ENCODE measurements at regions not wholly inside any gene's neighbourhood (a gene's known extent, or its start where the extent isn't known, plus 50 kb on each side); places are given as distances from the start of the nearest gene placed in this dataset.
"Not testable (repeated sequence)": the region's sequence is repeated elsewhere in the genome, so short reads cannot be mapped to it uniquely, and the experiment has no call there.

- CTCF ChIA-PET: no interaction called here
- no peaks in the 10 kb centered on the region for H3K4me1 Mint-ChIP-seq
- POLR2A ChIA-PET: no interaction called here
- no peaks in the 10 kb centered on the region for H3K9me3 Mint-ChIP-seq
- intact Hi-C loops (cut with micrococcal nuclease): no loop called here
- no peak overlapping the region for H3K4me3 Mint-ChIP-seq
- H3K36me3 Mint-ChIP-seq (ENCODE audit: low read depth): no peaks in the 10 kb centered on the region
- no peaks in the 10 kb centered on the region for H3K27me3 Mint-ChIP-seq
- no peak for TF ChIP-seq CTCF (IDR thresholded peaks at IDR 0.05)
- DNase-seq: no peak
- ATAC-seq (ENCODE audit: low read depth): no peak
- no peak overlapping the region for H3K27ac Mint-ChIP-seq
Measured at GRCh38 chrX:953879-954482, 258.5 kb downstream of the CRLF2 start.

GRCh38 chrX:952816-953215, 259.6 kb downstream of the CRLF2 start:
- no peak for DNase-seq
- Mint-ChIP-seq H3K27me3 (no peaks in the 10 kb centered on the region), H3K4me3 (no peak overlapping the region), H3K27ac (no peak overlapping the region), H3K4me1 (no peaks in the 10 kb centered on the region), H3K9me3 (peaks cover 3% of the 10 kb centered on the region), H3K36me3 (ENCODE audit: low read depth) (no peaks in the 10 kb centered on the region)
- no peak for ATAC-seq (ENCODE audit: low read depth)
- CTCF ChIA-PET: no interaction called here
- intact Hi-C loops (cut with micrococcal nuclease): no loop called here
- TF ChIP-seq CTCF (IDR thresholded peaks at IDR 0.05): no peak
- POLR2A ChIA-PET: no interaction called here

- H3K9me3 Mint-ChIP-seq; ATAC-seq (ENCODE audit: low read depth); H3K27me3 Mint-ChIP-seq; H3K27ac Mint-ChIP-seq; H3K4me3 Mint-ChIP-seq; POLR2A ChIA-PET; H3K36me3 Mint-ChIP-seq (ENCODE audit: low read depth); DNase-seq; CTCF ChIA-PET; intact Hi-C loops (cut with micrococcal nuclease); H3K4me1 Mint-ChIP-seq: not testable (repeated sequence)
Measured at GRCh38 chrX:947262-947661, 265.2 kb downstream of the CRLF2 start.

- intact Hi-C loops (cut with micrococcal nuclease): no loop called here
- H3K27me3 Mint-ChIP-seq: peaks cover 3% of the 10 kb centered on the region
- H3K36me3 Mint-ChIP-seq (ENCODE audit: low read depth): no peaks in the 10 kb centered on the region
- H3K27ac Mint-ChIP-seq: no peak overlapping the region
- CTCF ChIA-PET: no interaction called here
- peaks cover 2% of the 10 kb centered on the region for H3K9me3 Mint-ChIP-seq
- TF ChIP-seq CTCF (IDR thresholded peaks at IDR 0.05): no peak
- POLR2A ChIA-PET: no interaction called here
- no peaks in the 10 kb centered on the region for H3K4me1 Mint-ChIP-seq
- no peak for ATAC-seq (ENCODE audit: low read depth)
- H3K4me3 Mint-ChIP-seq: no peak overlapping the region
- no peak for DNase-seq
Measured at GRCh38 chrX:943035-943434, 269.4 kb downstream of the CRLF2 start.

- intact Hi-C loops (cut with micrococcal nuclease): no loop called here
- ATAC-seq (ENCODE audit: low read depth) (no peak), DNase-seq (no peak)
- H3K4me1 Mint-ChIP-seq: no peaks in the 10 kb centered on the region
- ChIA-PET POLR2A (no interaction called here), CTCF (no interaction called here)
- H3K27ac Mint-ChIP-seq: no peak overlapping the region
- H3K9me3 Mint-ChIP-seq: no peaks in the 10 kb centered on the region
- no peaks in the 10 kb centered on the region for H3K36me3 Mint-ChIP-seq (ENCODE audit: low read depth)
- H3K4me3 Mint-ChIP-seq: no peak overlapping the region
- TF ChIP-seq CTCF (IDR thresholded peaks at IDR 0.05): no peak
- H3K27me3 Mint-ChIP-seq: peaks cover 3% of the 10 kb centered on the region
Measured at GRCh38 chrX:940691-941090, 271.8 kb downstream of the CRLF2 start.
